Activated CD4-positive, CD25-positive, alpha-beta regulatory T cell treated with anti-CD3 and anti-CD28 coated beads, Interleukin-2, amount 50 U/mL, for 24 hours (primary cell): ENCODE measurements at regions not wholly inside any gene's neighbourhood (a gene's known extent, or its start where the extent isn't known, plus 50 kb on each side); places are given as distances from the start of the nearest gene placed in this dataset.

Source experiments
- ATAC-seq, 2 donors: fragments of 150-1000 bp; cut with Tn5 transposase; one replicate each; pipeline ENCODE4 v1.10.0; 2021; ENCODE audit warnings: mild to moderate bottlenecking in 1 of 2, moderate library complexity in 1 of 2

DNA sequence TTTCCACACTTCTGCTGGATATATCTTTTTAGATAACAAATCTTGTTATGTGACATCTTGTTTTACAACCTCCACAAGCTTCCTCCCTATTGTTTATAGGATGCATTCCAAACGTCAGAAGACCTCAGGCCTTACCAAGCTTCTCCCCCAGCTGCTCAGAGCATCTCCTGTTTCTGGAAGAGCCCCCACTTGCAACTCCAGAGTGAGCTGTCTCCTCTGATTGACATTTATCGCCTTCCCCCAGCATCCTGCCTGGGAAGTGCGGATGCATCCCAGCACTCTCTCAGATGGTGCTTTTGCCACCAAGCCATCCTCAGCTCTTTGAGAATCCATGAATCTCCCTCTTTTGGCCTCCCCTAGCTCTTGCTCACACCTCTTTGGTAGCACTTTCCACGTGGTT is 123.5 kb downstream of the LRRC70 start:
- ATAC-seq: no peak

DNA sequence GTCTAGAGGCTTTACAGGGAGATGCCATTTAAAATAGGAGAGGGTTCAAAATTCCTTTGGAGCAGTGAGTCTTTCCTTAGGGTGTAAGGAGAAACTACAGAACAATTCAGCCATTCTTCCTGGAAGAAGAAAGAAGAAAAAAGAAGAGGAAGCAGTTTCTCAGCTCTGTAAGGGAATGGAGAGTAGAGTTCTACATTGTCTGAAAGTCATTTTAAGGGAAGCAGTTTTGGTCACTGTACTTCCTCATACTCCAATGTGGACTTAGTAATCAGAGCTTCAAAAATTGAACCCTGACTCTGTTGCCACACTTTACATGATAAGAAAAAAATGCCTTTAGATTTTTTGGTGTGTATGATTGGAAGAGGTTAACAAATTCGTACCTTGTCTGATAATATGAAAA is 122.4 kb downstream of the LRRC70 start:
- ATAC-seq: no peak

DNA sequence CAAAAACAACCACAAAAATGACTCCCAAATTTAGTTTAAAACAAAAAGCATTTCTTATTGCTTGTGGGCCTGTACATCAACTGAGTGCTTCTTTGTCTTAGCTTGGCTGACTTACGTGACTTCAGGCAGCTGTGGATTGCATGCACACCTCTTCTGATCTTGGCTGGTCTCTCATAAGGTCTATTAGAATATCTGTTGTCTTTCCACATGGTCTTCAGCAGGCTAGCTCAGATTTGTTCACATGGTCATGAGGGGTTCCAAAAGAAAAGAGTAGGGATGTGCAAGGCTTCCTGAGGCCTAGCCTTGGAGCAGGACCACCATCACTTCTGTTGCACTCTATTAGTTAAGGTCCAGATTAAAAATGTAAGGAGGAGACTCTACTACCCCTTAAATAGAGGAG is 120.1 kb downstream of the LRRC70 start:
- ATAC-seq: no peak

DNA sequence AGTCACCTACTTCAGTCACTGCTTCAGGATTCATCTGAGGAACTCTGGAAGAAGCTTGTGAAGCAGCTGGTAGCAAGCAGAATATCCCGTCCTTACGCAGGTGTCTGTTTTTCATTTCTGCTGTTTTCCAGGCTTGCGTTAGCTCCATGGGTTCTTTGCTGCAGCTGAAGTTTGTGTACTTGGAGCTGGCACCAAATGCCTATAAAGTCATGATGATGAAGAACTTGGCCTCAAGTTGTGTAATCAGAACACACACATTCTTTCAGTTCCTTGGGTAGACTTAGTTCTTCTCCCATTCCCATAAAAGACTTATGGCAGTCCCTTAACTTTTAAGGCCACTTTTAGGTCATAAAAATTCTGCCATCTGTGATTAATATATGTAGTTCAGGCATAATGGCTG is 116.7 kb downstream of the LRRC70 start:
- no peak for ATAC-seq

DNA sequence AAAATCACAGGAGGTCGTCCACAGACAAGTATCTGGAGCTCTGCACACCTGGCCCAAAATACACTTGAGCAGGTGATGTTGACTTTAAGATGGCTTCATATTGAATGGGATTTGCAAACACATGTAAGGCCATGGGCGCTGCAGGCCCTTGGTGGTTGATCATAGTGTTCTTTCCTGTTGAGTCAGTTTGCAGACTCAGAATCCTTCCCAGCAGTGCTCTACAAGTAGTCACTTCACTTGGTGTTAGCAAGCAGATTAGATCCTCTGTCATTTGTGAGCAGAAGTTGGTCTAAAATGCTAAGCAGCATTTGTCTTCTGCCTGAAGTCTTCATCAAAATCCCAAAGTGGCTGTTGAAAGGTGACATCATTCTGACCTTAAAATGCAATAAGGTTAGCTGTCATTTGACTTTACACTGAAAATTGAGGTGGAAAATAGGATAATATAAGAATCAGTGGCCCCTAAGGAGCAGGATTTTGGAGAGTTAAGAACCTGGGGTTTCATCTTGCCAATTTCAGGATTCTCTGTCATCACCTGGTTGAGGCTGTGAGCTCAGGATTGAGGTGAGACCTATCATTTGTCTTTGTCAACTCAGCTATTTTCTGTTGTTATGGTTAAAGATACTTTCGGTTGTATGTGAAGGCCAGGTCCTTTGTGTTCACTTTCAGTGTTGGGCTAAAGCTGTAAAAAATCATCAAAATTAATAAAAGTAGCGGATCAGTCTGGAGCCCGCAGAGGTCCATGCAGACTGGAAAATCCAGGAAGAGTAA is 114.5 kb downstream of the LRRC70 start:
- no peak for ATAC-seq

DNA sequence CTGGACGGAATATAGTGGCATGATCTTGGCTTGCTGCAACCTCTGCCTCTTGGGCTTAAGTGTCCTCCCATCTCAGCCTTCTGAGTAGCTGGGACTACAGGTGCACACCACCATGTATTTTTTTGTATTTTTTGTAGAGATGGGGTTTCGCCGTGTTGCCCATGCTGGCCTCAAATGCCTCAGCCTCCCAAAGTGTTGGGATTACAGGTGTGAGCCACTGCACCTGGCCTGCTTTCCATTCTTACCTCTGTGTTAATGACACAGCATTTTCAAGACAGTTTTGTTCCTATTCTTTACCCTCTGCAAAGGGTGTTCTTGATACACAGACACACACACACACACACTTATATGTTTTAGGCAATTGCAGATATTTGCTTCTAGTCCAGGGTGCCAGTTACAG is 113.3 kb downstream of the LRRC70 start:
- no peak for ATAC-seq

DNA sequence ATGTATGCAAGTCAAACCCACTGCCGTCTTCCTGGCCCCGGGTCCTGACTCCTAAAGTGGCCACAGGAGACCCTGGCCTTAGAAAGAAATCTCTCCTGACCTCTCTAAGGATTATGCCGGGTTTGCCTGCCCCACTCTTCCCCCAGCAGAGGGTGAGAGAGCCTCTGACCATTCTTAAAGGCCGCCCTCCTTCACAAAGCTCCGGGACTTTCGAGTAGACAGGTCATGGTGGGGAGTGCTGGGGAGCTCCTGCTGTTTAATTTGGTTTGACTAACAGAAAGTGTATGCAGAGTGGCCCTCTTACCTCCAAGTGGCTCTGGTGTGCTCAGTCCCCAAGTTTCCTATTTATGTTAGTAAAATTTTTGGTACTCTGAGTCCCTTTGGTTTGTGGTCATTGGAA is 111.8 kb downstream of the LRRC70 start:
- no peak for ATAC-seq

DNA sequence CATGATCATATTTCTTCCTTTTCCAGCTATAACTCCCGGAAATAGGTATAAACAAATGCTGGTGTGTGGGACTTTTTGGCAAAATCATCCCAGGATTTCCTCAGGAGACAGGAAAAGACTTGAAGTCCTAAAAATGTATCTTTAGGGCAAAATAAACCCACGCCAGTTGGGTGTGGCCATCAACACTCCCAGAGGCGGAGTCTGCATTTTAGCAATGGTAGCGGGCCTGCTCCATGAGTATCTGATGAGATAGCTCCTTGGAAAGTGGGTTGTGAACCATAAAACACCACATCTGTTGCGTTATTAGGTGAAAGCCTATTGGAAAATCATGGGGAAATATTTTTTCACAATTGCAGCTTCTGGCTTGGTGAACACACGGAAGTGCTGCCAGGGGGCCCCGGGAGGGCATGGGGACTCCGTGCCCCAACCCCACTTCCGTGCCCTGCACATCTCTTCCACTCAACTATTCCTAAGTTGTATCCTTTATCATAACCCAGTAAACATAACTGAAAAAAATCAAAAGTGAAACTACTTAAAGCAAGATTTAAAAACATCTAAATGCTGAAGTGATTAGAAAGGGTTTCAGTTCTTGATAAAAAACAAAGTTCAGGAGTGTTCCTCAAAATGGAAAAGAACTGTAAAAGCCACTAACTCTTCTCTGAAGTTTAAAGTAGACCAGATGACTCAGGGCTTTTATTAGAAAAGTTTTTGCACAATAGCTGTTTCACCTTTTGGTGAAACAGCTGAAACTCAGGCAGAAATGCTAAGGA is 111.2 kb downstream of the LRRC70 start:
- no peak for ATAC-seq

DNA sequence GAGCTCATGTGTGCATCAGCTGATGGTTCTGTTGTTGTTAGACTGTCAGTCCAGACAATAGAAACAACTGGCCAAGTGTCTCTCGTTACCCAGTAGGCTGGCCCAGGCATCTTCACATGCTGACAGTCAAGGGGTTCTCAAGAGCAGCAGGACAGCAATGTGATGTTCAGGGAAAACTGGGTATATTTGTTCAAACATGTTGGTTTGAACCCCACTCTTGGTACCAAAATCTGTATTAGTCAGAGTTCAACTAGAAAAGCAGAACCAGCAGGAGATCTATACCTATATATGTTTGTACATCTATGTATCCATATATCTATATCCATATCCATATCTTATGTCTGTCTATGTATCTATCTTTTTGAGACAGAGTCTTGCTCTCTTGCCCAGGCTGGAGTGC is 108.1 kb downstream of the LRRC70 start:
- no peak for ATAC-seq

DNA sequence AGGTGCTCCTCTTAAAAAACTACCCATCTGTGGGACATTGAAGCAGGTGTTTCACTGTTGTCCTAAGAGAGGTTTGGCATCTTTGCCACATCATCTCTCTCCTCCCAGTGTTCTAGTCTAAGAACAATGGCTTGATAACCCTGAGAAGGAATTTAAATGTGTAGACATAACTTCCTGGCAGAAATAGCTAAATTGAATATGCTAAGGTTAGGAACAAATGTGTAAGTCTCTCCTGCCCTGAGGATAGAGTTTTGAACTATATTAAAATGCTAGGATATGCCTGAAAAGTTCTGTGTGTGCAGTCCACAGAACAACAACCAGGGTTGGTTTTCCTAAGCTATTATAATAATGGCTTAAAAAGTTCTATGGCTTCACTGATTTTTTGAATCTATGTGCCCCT is 106.6 kb downstream of the LRRC70 start:
- no peak for ATAC-seq

DNA sequence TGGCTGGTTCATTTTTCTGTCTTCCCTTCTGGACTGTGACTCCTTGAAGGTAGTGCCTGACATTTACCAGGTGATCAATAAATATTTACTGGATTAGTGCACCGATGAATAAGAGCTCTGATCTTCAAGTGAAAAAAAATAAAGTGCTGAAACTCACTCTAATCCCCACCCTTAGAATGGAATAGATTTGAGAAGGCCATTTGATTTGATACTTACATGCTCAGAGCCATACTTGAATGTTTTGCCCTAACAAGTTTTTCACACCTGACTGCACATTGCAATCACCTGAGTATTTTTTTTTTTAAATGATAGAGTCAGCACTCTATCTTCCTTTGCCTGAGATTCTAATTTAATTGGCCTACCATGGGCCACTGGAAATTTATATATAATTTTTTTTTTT is 105.7 kb downstream of the LRRC70 start:
- ATAC-seq: no peak

DNA sequence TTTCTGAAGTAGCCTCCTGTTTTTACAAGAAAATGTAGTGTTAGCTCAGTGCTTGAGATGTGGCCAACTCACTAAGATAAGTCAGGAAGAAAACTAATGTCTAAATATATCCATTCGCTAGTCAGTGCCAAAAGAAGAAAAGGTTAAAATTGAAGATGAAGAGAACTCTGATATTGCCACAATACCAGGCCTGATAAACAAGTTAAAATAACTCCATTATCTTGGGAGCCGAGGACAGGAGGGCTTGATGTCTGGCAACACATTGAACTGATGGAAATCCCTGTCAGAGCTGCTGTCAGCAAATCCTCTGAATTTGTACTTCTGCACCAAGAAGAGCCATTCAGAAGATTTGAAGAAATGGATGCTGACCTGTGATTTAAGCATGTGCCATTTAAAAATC is 103.4 kb downstream of the LRRC70 start:
- ATAC-seq: no peak

DNA sequence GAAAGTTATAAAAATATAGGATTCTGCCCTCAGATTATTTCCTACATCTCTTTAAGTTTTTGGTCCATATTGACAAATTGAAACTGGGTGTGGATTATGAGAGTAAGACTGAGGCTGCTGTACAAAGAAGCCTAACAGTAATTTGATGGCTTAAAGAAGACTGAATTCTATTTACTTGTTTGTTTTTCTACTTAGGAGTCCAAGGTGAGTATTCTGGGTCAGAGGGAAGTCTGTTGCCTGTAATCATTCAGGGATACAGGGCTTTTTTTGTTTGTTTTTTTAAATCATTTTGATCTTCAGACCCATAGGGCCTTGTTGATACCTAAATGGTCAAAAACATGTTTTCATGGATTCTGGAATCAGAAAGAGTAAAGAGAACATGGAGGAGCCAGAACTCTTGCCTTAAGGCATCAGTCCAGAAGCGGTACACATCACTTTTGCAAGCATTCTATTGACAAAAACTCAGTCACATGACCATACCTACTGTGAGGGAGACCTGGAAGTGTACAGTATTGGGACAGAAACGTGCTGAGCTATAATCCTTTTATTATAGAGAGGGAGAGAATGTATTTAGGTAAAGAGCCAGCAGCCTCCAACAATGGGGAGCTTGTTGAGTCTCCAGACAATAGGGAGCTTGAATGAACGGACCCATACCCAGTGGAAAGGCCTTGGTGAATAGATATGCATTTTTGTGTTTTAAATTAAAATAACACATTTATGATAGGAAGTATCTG is 102.7 kb downstream of the LRRC70 start:
- no peak for ATAC-seq

DNA sequence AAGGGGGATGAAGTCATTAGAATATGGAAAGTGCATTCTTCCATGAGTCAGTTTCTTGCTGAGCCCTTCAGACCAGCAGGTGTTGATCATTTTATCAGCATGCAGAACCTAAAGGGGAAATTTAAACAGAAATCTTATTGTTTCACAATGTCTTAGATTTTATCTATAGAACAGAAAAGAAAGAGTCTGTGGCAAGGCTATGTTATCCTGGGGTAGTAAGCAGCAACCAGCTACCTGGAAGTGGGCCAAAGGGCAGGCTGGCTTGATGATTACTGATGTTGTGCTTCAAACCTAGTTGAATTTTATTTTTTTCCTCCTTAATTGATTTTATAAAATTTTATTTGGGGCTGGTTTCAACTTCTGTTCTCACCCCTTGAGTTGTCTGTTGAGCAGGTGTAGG is 101.5 kb downstream of the LRRC70 start:
- ATAC-seq: no peak
